ENCODE measurements at regions not wholly inside any gene's neighbourhood (a gene's known extent, or its start where the extent isn't known, plus 50 kb on each side); places are given as distances from the start of the nearest gene placed in this dataset.

- TF ChIP-seq CSRNP3 (CRISPR knock-in tag; IDR thresholded peaks at IDR 0.05) (no peak), GLIS3 (CRISPR knock-in tag; IDR thresholded peaks at IDR 0.05) (no peak), TCF4 (CRISPR knock-in tag; IDR thresholded peaks at IDR 0.05; ENCODE audit: borderline replicate concordance) (no peak), SNAI2 (CRISPR knock-in tag; IDR thresholded peaks at IDR 0.05) (no peak), CREB5 (CRISPR knock-in tag; IDR thresholded peaks at IDR 0.05; ENCODE audit: low read depth) (no peak), CSDC2 (CRISPR knock-in tag; IDR thresholded peaks at IDR 0.05) (no peak), ARNTL (CRISPR knock-in tag; IDR thresholded peaks at IDR 0.05; ENCODE audit: borderline replicate concordance, low read depth) (no peak), ESRRG (CRISPR knock-in tag; IDR thresholded peaks at IDR 0.05) (no peak), BACH2 (CRISPR knock-in tag; IDR thresholded peaks at IDR 0.05; ENCODE audit: borderline replicate concordance) (no peak), RARB (CRISPR knock-in tag; IDR thresholded peaks at IDR 0.05) (no peak), ZNF8 (CRISPR knock-in tag; IDR thresholded peaks at IDR 0.05) (no peak), ZC3H10 (CRISPR knock-in tag; IDR thresholded peaks at IDR 0.05) (no peak), PATZ1 (CRISPR knock-in tag; IDR thresholded peaks at IDR 0.05; ENCODE audit: borderline replicate concordance) (no peak), PPARA (CRISPR knock-in tag; IDR thresholded peaks at IDR 0.05; ENCODE audit: borderline replicate concordance) (no peak)
These were observed 149.9 kb downstream of the RBM43 start for GRCh38 chr2:151111599-151112278.
